Nucleus accumbens (tissue), 56 donors: ENCODE measurements at regions not wholly inside any gene's neighbourhood (a gene's known extent, or its start where the extent isn't known, plus 50 kb on each side); places are given as distances from the start of the nearest gene placed in this dataset.

Experiments used
- DNase-seq, 56 donors: peaks; one replicate each; lab custom pipeline; 2025; lab: John Stamatoyannopoulos, UW

GRCh38 chr2:128967646-128968045 lies 649.0 kb upstream of the HS6ST1 start:
- DNase-seq, result no peak

GRCh38 chr2:128969374-128969773 lies 650.7 kb upstream of the HS6ST1 start:
- DNase-seq, result no peak

GRCh38 chr2:128970332-128971116 lies 651.9 kb upstream of the HS6ST1 start:
- no peak for DNase-seq

GRCh38 chr2:128973566-128973965 lies 654.9 kb upstream of the HS6ST1 start:
- DNase-seq, result no peak

GRCh38 chr2:128978212-128978611 lies 659.5 kb upstream of the HS6ST1 start:
- no peak for DNase-seq

- DNase-seq, result no peak
Measured at GRCh38 chr2:128979182-128979581, 660.5 kb upstream of the HS6ST1 start.

GRCh38 chr2:128980475-128980874 lies 661.8 kb upstream of the HS6ST1 start:
- DNase-seq, result no peak

- DNase-seq, result no peak
Measured at GRCh38 chr2:128981353-128981752, 662.7 kb upstream of the HS6ST1 start.

GRCh38 chr2:128982001-128982400 lies 663.3 kb upstream of the HS6ST1 start:
- DNase-seq, result no peak

- no peak for DNase-seq
Measured at GRCh38 chr2:128982670-128983069, 664.0 kb upstream of the HS6ST1 start.

- no peak for DNase-seq
Measured at GRCh38 chr2:128983094-128983493, 664.4 kb upstream of the HS6ST1 start.

- DNase-seq, result no peak
Measured at GRCh38 chr2:128984081-128984480, 665.4 kb upstream of the HS6ST1 start.

- DNase-seq, result no peak
Measured at GRCh38 chr2:128984855-128985254, 666.2 kb upstream of the HS6ST1 start.

GRCh38 chr2:128986026-128986715 lies 667.5 kb upstream of the HS6ST1 start:
- peak in 4 of 56 donors; percentile 6 to 18 (median 11) for DNase-seq

GRCh38 chr2:128986867-128987268 lies 668.2 kb upstream of the HS6ST1 start:
- DNase-seq, result no peak

GRCh38 chr2:128988326-128988725 lies 669.7 kb upstream of the HS6ST1 start:
- DNase-seq, result no peak

- no peak for DNase-seq
Measured at GRCh38 chr2:128988967-128989366, 670.3 kb upstream of the HS6ST1 start.

- no peak for DNase-seq
Measured at GRCh38 chr2:128995086-128995485, 676.4 kb upstream of the HS6ST1 start.

GRCh38 chr2:128996078-128996477 lies 677.4 kb upstream of the HS6ST1 start:
- no peak for DNase-seq

GRCh38 chr2:128997166-128997866 lies 678.6 kb upstream of the HS6ST1 start:
- DNase-seq, result no peak

GRCh38 chr2:129001926-129002325 lies 683.3 kb upstream of the HS6ST1 start:
- DNase-seq, result no peak
